HPDE6-E6E7 (cell line): ENCODE measurements at regions not wholly inside any gene's neighbourhood (a gene's known extent, or its start where the extent isn't known, plus 50 kb on each side); places are given as distances from the start of the nearest gene placed in this dataset.
"Not testable (repeated sequence)": the region's sequence is repeated elsewhere in the genome, so short reads cannot be mapped to it uniquely, and the experiment has no call there.

Experiments
- DNase-seq: peaks from one replicate; pipeline ENCODE4 v3.0.0; 2011; ENCODE audit warnings: missing footprints; ENCODE audit errors: extremely low spot score

- DNase-seq = not testable (repeated sequence)
Measured at GRCh38 chr15:24309700-24310099, 365.9 kb upstream of the NPAP1 start.

- DNase-seq = not testable (repeated sequence)
Measured at GRCh38 chr15:24311692-24312091, 363.9 kb upstream of the NPAP1 start.

- not testable (repeated sequence) for DNase-seq
Measured at GRCh38 chr15:24316326-24316725, 359.2 kb upstream of the NPAP1 start.

GRCh38 chr15:24318981-24319380, 356.6 kb upstream of the NPAP1 start:
- DNase-seq = no peak

GRCh38 chr15:24324096-24324495, 351.5 kb upstream of the NPAP1 start:
- DNase-seq = not testable (repeated sequence)

GRCh38 chr15:24326513-24326912, 349.1 kb upstream of the NPAP1 start:
- DNase-seq = not testable (repeated sequence)

DNA sequence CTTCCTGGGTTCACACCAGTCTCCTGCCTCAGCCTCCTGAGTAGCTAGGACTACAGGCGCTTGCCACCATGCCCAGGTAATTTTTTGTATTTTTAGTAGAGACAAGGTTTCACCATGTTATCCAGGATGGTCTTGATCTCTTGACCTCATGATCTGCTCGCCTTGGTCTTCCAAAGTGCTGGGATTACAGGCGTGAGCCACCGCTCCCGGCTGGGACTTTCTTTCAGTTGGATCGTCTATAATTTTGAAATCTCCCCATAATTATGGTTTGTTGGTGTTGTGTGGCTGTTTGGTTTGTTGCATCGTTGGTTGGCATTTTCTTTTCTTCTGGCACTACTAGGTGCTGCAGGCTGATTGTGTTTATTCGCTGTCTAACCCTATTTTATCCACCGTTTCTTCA, 343.6 kb upstream of the NPAP1 start:
- not testable (repeated sequence) for DNase-seq

DNA sequence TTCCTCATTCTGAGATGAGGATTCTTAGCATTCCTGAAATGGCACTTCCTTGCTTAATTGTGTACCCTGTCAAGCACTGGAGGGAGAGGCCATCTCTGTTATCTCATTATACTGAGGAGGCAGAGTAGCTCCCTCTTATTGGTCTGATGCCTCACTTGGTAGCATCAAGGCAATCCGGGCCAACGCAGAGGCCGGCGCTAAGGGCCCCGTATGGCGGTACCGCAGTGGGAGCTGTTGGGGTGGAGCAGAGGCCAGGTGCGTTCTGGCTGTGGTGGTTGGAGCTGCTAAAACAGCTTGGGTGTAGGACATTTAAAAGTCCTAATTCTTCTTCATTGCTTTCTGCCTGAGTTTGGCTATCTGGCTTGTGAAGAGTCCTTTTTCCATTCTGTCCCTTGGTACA, 333.7 kb upstream of the NPAP1 start:
- not testable (repeated sequence) for DNase-seq

DNA sequence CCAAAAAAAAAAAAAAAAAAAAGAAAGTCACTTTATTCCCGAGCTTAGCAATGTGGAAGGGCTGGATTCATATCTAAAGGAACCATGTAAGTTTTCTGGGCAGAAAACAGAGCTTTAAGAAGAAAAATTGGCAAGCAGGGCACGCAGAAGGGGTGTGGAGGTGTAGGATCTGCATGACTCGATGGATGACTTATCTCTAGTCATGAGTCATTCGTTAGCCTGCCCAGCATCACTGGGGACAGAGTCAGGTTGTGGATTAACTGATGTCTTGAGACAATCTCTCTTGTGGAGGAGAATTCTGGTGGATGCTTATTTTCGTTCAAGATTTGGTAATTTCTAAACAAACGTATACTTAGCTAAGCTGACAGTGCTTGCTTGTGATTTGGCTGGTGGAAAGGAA, 322.8 kb upstream of the NPAP1 start:
- peak; percentile 0 for DNase-seq

- DNase-seq = not testable (repeated sequence)
Measured at GRCh38 chr15:24381103-24381502, 294.5 kb upstream of the NPAP1 start.

- not testable (repeated sequence) for DNase-seq
Measured at GRCh38 chr15:24385258-24385657, 290.3 kb upstream of the NPAP1 start.

GRCh38 chr15:24394303-24394702, 281.3 kb upstream of the NPAP1 start:
- no peak for DNase-seq

DNA sequence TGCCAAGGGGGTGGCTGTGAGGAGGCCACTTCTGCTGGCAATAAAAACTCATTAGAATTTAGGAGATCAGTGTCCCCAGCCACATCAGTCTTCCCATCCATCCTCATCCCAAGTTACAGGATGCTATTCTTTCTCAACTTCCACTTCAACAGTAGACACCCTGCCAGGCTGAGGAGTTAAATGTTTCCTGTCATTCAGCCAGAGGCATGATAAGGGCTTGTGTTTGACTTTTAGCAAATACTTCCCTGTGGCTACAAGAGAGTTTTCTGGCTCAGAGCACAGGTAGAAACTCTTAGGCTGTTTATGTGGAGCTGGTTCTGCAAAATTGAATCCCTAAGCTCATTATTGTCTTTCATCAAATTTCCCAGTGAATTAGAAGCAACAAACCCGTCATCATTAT, 262.9 kb upstream of the NPAP1 start:
- not testable (repeated sequence) for DNase-seq

DNA sequence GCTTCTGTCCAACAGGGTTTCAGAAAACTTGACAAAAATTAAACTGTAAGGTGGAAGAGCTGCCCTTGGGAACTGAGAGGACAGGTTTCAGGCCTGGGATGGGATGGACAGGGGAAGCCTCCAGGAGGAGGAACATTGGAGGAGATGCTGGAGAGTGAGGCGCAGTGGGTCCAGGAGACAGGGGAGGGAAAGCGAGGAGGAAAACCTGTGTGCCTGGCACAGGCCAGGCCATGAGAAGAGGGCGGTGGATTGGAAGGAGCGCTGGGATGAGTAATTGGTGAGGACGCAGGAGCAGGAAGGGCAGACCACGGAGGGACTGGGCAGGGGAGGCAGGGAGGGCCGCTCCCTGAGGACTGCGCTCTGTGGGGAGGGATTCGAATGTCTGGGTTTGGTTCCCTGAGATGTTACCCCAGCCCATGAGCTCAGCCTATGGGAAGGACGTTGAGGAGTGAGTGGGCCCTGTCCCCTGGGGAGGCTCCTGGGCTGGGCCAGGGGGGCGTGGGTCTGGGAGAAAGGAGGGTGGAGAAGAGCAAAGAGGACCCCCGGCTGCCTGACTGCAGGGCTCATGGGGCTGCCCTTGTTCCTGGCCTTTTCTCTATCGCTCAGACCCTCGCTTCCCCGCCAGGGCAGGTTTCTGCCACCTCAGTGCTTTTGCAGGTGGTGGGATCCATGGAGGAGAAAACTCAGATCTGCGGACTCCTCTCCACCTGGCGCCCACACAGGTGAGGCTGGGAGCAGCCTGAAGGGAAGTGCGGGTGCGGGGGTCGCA, 249.1 kb upstream of the NPAP1 start:
- DNase-seq = not testable (repeated sequence)

DNA sequence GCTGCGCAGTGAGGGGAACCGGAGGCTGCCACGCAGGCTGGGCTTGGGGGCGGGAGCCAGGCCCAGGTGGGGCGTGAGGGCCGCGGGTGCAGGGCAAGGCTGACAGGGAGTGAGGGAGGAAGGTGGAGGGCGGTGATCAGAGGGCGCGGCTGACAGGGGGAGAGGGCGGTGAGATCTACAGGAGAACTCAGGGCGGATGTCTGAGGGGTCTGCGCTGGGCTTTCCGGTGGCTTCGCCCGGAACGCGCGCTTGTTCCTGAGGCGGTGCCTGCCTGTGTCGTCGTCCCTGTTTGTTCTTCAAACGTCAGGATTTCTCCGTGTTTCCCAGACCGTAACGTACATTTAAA, 248.5 kb upstream of the NPAP1 start:
- DNase-seq = not testable (repeated sequence)

DNA sequence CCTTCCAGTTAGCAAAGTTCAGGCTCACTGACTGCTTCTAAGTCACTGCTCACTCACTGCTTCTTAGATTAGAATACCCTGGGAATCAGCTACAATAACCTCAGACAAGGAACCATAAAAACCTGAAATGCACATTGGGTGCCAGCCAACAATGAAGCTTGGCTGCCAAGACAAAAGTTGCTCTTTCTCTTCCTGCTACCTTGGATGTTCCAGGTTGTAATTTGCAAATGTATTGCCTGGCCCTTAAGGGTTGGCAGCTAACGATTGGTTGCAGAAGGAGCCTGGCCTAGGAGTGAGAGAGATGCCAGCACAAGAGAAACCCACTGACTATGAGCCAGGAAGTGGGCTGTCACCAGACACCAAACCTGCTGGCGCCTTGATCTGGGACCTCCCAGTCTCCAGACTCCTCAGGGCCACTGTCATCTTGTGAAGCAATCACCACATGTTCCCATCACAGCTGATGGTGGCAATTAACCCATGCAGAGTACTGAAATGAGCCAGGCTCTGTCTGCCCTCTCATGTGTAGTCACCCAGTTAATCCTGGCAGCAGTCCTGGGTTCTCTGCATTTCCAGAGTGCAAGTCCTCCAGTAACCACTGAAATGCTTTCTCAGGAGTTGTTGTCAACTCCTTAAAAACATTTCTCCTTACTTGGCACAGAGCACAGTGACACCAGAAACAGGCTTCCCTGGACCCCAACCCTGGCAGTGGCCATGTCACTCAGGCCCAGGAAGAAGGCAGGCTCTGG, 240.3 kb upstream of the NPAP1 start:
- not testable (repeated sequence) for DNase-seq

DNA sequence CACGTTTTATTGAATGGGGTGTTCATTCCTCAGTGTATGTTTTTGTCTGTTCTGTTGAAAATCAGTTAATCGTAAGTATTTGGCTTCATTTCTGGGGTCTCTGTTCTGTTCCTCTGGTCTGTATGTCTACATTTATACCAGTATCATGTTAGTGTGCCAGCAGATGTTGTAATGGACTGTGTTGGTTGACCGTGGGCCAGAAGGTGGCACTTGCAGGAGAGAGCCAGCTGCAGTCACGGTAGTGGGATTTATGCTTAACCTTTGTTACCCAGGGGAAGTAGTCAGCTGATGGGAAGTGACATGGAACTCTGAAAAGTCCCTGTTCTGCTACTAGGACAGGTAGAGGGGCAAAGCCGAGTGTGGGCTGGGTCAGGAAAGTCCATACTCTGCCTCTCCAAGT, 238.3 kb upstream of the NPAP1 start:
- DNase-seq = not testable (repeated sequence)

DNA sequence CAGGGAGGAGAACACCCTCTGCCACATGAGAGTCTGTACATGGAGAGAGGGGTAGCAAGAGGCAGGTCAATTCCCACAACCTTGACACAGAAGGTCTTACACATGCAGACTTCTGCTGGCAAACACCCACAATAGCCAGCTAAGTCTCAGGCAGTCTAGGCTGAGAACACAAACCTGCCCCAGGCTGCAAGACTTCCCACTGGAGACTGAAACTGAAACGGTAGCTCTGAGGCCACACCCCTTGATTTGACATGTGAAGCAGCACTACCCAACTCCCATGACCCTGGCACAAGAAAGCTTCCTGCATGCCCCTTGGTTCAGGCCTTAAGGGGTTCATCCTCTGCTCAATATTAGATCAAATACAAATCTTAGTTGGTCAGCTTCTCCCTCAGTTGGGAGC, 237.8 kb upstream of the NPAP1 start:
- DNase-seq = not testable (repeated sequence)

DNA sequence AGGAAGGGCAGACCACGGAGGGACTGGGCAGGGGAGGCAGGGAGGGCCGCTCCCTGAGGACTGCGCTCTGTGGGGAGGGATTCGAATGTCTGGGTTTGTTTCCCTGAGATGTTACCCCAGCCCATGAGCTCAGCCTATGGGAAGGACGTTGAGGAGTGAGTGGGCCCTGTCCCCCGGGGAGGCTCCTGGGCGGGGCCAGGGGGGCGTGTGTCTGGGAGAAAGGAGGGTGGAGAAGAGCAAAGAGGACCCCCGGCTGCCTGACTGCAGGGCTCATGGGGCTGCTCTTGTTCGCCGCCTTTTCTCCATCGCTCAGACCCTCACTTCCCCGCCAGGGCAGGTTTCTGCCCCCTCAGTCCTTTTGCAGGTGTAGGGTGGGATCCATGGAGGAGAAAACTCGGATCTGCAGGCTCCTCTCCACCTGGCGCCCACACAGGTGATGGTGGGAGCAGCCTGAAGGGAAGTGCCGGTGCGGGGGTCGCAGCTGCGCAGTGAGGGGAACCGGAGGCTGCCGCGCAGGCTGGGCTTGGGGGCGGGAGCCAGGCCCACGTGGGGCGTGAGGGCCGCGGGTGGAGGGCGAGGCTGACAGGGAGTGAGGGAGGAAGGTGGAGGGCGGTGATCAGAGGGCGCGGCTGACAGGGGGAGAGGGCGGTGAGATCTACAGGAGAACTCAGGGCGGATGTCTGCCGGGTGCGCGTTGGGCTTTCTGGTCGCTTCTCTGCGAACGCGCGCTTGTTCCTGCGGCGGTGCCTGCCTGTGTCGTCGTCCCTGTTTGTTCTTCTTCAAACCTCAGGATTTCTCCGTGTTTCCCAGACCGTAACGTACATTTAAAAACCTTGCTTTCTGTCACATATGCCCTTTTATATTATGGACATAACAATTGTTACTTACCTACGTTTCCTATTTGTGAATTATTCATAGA, 198.2 kb upstream of the NPAP1 start:
- not testable (repeated sequence) for DNase-seq

GRCh38 chr15:24485885-24486567, 189.5 kb upstream of the NPAP1 start:
- DNase-seq = not testable (repeated sequence)

DNA sequence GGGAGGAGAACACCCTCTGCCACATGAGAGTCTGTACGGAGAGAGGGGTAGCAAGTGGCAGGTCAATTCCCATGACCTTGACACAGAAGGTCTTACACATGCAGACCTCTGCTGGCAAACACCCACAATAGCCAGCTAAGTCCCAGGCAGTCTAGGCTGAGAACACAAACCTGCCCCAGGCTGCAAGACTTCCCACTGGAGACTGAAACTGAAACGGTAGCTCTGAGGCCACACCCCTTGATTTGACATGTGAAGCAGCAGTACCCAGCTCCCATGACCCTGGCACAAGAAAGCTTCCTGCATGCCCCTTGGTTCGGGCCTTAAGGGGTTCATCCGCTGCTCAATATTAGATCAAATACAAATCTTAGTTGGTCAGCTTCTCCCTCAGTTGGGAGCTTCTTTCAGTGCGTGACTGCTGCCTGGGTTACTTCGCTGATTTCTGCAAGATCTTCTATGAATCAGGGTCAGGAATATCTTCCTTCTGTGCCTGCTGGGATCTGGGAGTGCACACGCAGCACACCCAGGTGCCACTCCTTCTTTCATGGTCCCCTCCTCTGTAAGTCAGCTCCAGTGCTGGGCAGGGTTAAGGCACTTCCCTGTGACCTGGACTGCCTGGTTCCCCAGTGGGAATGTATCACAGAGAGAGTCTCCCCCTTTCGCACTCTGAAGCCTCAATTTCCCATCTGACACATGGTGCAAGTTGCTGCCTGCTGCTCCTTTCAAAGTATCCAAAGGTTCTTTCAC, 187.2 kb upstream of the NPAP1 start:
- DNase-seq = not testable (repeated sequence)
